ENCODE measurements at regions not wholly inside any gene's neighbourhood (a gene's known extent, or its start where the extent isn't known, plus 50 kb on each side); places are given as distances from the start of the nearest gene placed in this dataset.

- no peak for TF ChIP-seq CTCF (IDR thresholded peaks at IDR 0.05; ENCODE audit: low read depth, low read length)
- no peak for TF ChIP-seq EZH2phosphoT487 (IDR thresholded peaks at IDR 0.05; ENCODE audit: low read depth)
These were observed 426.1 kb downstream of the PLPP3 start for GRCh38 chr1:56153276-56153675.

Measured in OCI-LY3 (cell line).